ENCODE measurements at regions not wholly inside any gene's neighbourhood (a gene's known extent, or its start where the extent isn't known, plus 50 kb on each side); places are given as distances from the start of the nearest gene placed in this dataset.

GRCh38 chr6:77290798-77291197, 172.5 kb downstream of the HTR1B start:
- H3K27ac ChIP-seq, result no peak overlapping the region
- no peaks in the 10 kb centered on the region for H3K4me1 ChIP-seq (ENCODE audit: low read depth, poor library complexity, severe bottlenecking)
- no peak overlapping the region for H2AFZ ChIP-seq (ENCODE audit: low read depth)
- H3K9ac ChIP-seq, result no peak overlapping the region
- H4K20me1 ChIP-seq (ENCODE audit: insufficient read depth), result no peaks in the 10 kb centered on the region
- H3K4me3 ChIP-seq (IDR thresholded peaks at IDR 0.05; ENCODE audit: insufficient read depth, low read depth, low read length), result no peak overlapping the region
- H3K4me2 ChIP-seq, result no peak overlapping the region
- TF ChIP-seq, protein P1, sequence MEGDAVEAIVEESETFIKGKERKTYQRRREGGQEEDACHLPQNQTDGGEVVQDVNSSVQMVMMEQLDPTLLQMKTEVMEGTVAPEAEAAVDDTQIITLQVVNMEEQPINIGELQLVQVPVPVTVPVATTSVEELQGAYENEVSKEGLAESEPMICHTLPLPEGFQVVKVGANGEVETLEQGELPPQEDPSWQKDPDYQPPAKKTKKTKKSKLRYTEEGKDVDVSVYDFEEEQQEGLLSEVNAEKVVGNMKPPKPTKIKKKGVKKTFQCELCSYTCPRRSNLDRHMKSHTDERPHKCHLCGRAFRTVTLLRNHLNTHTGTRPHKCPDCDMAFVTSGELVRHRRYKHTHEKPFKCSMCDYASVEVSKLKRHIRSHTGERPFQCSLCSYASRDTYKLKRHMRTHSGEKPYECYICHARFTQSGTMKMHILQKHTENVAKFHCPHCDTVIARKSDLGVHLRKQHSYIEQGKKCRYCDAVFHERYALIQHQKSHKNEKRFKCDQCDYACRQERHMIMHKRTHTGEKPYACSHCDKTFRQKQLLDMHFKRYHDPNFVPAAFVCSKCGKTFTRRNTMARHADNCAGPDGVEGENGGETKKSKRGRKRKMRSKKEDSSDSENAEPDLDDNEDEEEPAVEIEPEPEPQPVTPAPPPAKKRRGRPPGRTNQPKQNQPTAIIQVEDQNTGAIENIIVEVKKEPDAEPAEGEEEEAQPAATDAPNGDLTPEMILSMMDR (conservative IDR thresholded peaks at IDR 0.05; ENCODE audit: low read depth, low read length), result no peak
- H3K36me3 ChIP-seq (ENCODE audit: insufficient read depth), result no peaks in the 10 kb centered on the region
- H3K27me3 ChIP-seq (ENCODE audit: insufficient read depth, low read depth), result no peaks in the 10 kb centered on the region
- no peaks in the 10 kb centered on the region for H3K79me2 ChIP-seq (ENCODE audit: insufficient read depth, low read depth)

GRCh38 chr6:77286541-77286940, 176.8 kb downstream of the HTR1B start:
- no peak overlapping the region for H3K9ac ChIP-seq
- no peaks in the 10 kb centered on the region for H4K20me1 ChIP-seq (ENCODE audit: insufficient read depth)
- no peaks in the 10 kb centered on the region for H3K27me3 ChIP-seq (ENCODE audit: insufficient read depth, low read depth)
- no peaks in the 10 kb centered on the region for H3K79me2 ChIP-seq (ENCODE audit: insufficient read depth, low read depth)
- no peak overlapping the region for H2AFZ ChIP-seq (ENCODE audit: low read depth)
- H3K4me3 ChIP-seq (IDR thresholded peaks at IDR 0.05; ENCODE audit: insufficient read depth, low read depth, low read length), result no peak overlapping the region
- H3K27ac ChIP-seq, result no peak overlapping the region
- TF ChIP-seq, protein P1 (conservative IDR thresholded peaks at IDR 0.05; ENCODE audit: low read depth, low read length), result no peak
- no peaks in the 10 kb centered on the region for H3K36me3 ChIP-seq (ENCODE audit: insufficient read depth)
- no peaks in the 10 kb centered on the region for H3K4me1 ChIP-seq (ENCODE audit: low read depth, poor library complexity, severe bottlenecking)
- H3K4me2 ChIP-seq, result no peak overlapping the region

- Histone ChIP-seq H3K27ac (no peak overlapping the region), H3K9ac (no peak overlapping the region), H3K4me3 (IDR thresholded peaks at IDR 0.05; ENCODE audit: insufficient read depth, low read depth, low read length) (no peak overlapping the region), H3K36me3 (ENCODE audit: insufficient read depth) (no peaks in the 10 kb centered on the region), H3K27me3 (ENCODE audit: insufficient read depth, low read depth) (no peaks in the 10 kb centered on the region), H3K4me2 (no peak overlapping the region), H3K79me2 (ENCODE audit: insufficient read depth, low read depth) (no peaks in the 10 kb centered on the region), H2AFZ (ENCODE audit: low read depth) (no peak overlapping the region), H3K4me1 (ENCODE audit: low read depth, poor library complexity, severe bottlenecking) (no peaks in the 10 kb centered on the region), H4K20me1 (ENCODE audit: insufficient read depth) (no peaks in the 10 kb centered on the region)
- TF ChIP-seq, protein P1 (conservative IDR thresholded peaks at IDR 0.05; ENCODE audit: low read depth, low read length), result no peak
Observed at GRCh38 chr6:77273929-77274328, 189.4 kb downstream of the HTR1B start.

DNA sequence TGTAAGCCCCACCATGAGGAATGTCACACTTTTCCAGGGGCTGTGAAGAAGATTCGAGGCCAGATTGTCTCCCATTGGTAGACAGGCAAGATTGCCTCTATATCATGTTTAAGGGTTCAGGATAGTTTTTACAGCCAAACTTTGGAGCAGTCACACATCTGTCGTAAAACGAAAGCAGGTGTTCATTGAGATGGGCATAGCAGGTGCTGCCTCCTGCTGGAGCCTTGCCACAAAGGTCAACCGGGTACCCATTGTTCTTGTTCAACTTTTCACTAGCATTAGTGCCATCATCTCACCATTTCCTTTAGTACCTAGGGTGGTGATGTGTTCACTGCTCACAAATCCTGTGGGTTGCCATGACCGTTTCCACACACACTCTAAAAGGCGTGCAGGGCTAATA, 198.3 kb downstream of the HTR1B start:
- H3K27me3 ChIP-seq (ENCODE audit: insufficient read depth, low read depth), result no peaks in the 10 kb centered on the region
- TF ChIP-seq, protein P1 (conservative IDR thresholded peaks at IDR 0.05; ENCODE audit: low read depth, low read length), result no peak

More for the DNA sequence above, 198.3 kb downstream of the HTR1B start:
- Histone ChIP-seq H2AFZ (ENCODE audit: low read depth) (no peak overlapping the region), H3K4me2 (no peak overlapping the region), H3K79me2 (ENCODE audit: insufficient read depth, low read depth) (no peaks in the 10 kb centered on the region), H3K4me3 (IDR thresholded peaks at IDR 0.05; ENCODE audit: insufficient read depth, low read depth, low read length) (no peak overlapping the region), H3K36me3 (ENCODE audit: insufficient read depth) (no peaks in the 10 kb centered on the region), H3K4me1 (ENCODE audit: low read depth, poor library complexity, severe bottlenecking) (no peaks in the 10 kb centered on the region), H3K27ac (no peak overlapping the region), H3K9ac (no peak overlapping the region), H4K20me1 (ENCODE audit: insufficient read depth) (no peaks in the 10 kb centered on the region)
